IPS-18a (cell line): ENCODE measurements at regions not wholly inside any gene's neighbourhood (a gene's known extent, or its start where the extent isn't known, plus 50 kb on each side); places are given as distances from the start of the nearest gene placed in this dataset.

Experiments
- H3K27ac ChIP-seq: one replicate; pipeline ENCODE4 v1.5.1; 2013; ENCODE audit warnings: low read length
- H3K27me3 ChIP-seq: one replicate; pipeline ENCODE4 v1.6.1; 2013; ENCODE audit warnings: mild to moderate bottlenecking, low read length; ENCODE audit not compliant: control insufficient read depth, insufficient read depth
- H3K36me3 ChIP-seq: one replicate; pipeline ENCODE4 v1.6.1; 2013; ENCODE audit warnings: low read depth, low read length; ENCODE audit not compliant: control insufficient read depth
- H3K4me1 ChIP-seq: one replicate; pipeline ENCODE4 v1.6.1; 2013; ENCODE audit warnings: low read depth, low read length; ENCODE audit not compliant: control insufficient read depth
- H3K4me3 ChIP-seq: one replicate; pipeline ENCODE4 v1.5.1; 2013; ENCODE audit warnings: low read length
- H3K9ac ChIP-seq: one replicate; pipeline ENCODE4 v1.6.1; 2013; ENCODE audit warnings: mild to moderate bottlenecking, low read length, moderate library complexity
- H3K9me3 ChIP-seq: one replicate; pipeline ENCODE4 v1.6.1; 2013; ENCODE audit warnings: low read depth, low read length; ENCODE audit not compliant: control insufficient read depth

GRCh38 chr10:125284875-125285597 is 124.7 kb upstream of the CTBP2 start:
- Histone ChIP-seq H3K27me3 (no peaks in the 10 kb centered on the region), H3K4me3 (no peak overlapping the region), H3K9me3 (no peaks in the 10 kb centered on the region), H3K36me3 (no peaks in the 10 kb centered on the region), H3K9ac (no peak overlapping the region), H3K27ac (no peak overlapping the region), H3K4me1 (no peaks in the 10 kb centered on the region)

DNA sequence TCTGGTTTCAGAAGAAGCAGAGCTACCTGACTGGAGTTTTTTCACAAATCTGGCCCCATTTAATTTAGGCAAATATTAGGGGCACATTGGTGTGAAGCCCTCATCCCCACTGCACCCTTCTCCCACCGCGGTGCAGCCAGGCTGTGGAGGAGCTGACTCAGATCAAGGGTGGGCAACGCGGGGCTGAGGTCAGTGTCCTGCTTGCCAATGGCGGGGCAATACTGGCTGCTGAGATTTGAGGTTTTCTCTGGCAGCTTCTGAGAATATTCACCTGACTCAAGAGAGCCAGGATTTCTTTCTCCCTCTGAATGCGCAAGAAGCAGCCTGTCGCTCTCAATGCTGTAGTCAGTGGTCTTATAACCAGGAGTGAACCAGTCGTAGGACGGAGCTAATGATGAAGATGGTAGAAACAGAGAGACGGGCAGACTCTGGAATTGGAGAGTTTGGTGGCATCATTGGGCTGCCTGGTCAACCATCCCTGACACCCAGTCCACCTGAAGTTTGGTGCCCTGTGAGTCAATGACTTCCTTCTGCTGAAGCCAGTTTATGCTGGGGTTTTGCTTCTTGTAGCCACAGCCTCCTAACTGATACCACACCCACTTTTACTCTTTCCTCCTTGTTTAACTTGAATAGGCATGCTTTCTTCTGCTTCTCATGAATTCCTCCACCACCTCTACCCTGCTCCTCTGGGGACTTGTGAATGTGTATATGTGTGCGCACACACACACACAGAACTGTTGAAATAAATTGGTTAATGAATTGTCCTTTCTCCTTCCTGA is 123.7 kb upstream of the CTBP2 start:
- no peaks in the 10 kb centered on the region for H3K36me3 ChIP-seq
- H3K4me3 ChIP-seq, result no peak overlapping the region
- no peaks in the 10 kb centered on the region for H3K27me3 ChIP-seq
- H3K9ac ChIP-seq, result no peak overlapping the region
- H3K9me3 ChIP-seq, result no peaks in the 10 kb centered on the region
- H3K27ac ChIP-seq, result no peak overlapping the region
- no peaks in the 10 kb centered on the region for H3K4me1 ChIP-seq

DNA sequence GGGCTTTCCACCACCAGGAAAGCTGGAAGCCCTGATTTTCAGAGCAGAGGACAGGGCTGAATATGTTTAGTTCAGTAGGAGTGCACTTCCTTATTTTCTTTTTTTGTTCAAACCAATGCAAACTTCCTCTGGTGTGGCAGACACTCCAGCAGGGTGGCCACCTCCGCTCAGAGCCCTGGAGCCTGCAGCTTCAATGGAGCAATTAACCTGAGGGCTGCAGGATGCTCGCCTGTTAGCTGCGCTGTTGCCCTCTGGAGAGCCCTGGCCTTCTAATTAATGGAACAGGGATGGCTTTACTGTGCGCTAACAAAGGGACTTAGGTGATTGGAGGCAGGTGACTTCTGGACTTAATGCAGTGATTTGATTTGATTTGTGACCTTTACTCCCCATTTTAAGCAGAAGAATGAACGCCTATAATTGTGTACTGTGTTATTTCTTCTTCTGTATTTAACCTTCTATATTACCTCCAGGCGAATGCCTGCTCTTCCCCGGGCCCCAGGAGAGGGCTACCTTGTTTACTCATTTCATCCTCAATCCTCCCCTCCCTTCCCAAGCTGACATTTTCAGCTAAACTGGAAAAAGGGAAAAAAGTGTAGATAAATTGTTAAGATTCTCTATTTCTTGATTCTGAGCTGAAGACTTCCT is 123.0 kb upstream of the CTBP2 start:
- Histone ChIP-seq H3K27me3 (no peaks in the 10 kb centered on the region), H3K4me1 (no peaks in the 10 kb centered on the region), H3K36me3 (no peaks in the 10 kb centered on the region), H3K9ac (no peak overlapping the region), H3K9me3 (no peaks in the 10 kb centered on the region), H3K27ac (no peak overlapping the region), H3K4me3 (no peak overlapping the region)

DNA sequence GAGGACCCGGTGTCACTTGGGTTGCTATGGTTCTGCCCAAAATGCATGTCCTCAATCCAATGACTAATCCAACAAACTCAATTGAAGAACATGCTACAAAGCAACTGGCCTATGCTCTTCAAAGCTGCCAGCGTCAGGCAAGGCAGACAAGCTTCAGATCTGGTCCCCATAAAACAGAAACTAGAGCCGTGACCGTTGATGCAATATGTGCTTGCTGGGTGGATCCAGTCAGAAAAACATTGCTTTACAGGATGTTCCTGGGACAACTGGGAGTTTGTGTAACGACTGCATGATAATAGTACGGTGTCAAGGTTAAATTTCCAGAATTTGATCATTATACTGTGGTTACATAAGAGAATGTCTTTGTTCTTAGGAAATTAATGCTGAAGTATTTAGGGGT is 120.7 kb upstream of the CTBP2 start:
- Histone ChIP-seq H3K27ac (no peak overlapping the region), H3K4me3 (no peak overlapping the region), H3K9me3 (no peaks in the 10 kb centered on the region), H3K27me3 (no peaks in the 10 kb centered on the region), H3K4me1 (no peaks in the 10 kb centered on the region), H3K36me3 (no peaks in the 10 kb centered on the region), H3K9ac (no peak overlapping the region)

DNA sequence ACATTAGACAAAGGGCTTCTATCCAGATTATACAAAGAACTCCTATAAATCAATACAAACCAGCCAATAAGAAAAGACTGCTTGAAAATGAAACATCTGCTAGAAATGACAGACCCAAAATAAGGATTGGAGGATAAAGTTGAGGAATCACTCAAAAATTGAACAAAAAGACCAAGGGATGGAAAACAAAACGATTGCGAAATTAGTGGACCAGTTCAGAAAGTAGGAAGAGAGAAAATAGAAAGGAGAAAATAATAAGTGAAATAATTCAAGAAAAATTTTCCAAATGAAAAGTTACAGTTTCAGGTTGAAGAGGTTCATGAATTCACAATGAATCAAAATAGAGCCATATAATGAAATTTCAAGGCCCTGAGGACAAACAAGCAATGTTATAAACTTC is 115.8 kb upstream of the CTBP2 start:
- Histone ChIP-seq H3K9me3 (no peaks in the 10 kb centered on the region), H3K4me1 (no peaks in the 10 kb centered on the region), H3K27ac (no peak overlapping the region), H3K9ac (no peak overlapping the region), H3K36me3 (no peaks in the 10 kb centered on the region), H3K27me3 (no peaks in the 10 kb centered on the region), H3K4me3 (no peak overlapping the region)

DNA sequence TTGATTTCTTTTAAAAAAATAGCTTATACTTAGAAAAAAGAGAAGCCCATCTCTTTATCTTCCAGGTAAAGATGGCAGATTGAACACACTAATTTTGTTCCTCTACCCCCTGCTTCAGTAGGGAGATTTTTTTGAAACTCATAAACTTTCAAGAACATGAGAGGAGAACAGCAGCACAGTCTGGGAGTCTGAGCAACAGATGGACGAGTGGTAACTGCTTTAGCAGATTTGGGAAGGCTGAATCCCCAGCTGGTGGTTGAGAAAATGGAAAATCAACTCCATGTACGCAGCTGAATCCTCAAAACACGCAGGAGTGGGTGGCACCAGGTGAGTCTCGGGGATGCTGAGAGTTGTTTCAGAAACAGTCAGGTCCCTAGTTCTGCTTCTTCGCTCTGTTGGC is 114.6 kb upstream of the CTBP2 start:
- Histone ChIP-seq H3K9ac (no peak overlapping the region), H3K9me3 (no peaks in the 10 kb centered on the region), H3K4me1 (no peaks in the 10 kb centered on the region), H3K27ac (no peak overlapping the region), H3K4me3 (no peak overlapping the region), H3K36me3 (no peaks in the 10 kb centered on the region), H3K27me3 (no peaks in the 10 kb centered on the region)

DNA sequence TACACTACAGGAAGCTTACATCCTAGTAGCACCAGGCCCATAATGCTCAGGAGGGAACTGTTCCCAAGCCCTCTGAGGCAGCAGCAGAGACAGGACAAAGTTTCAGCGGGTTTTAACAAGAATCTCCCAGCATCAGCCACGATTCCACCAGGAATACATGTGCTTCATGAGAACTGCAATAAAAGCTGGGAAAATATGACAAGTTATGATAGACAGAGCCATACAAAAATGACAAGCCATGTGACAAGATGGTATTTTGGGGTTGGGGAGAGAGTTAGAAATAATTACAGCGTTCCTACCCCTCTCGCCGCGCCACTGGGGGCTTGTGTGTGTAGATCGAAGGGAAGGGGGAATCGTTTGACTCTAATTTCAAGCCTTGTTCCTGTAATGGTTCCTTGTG is 112.7 kb upstream of the CTBP2 start:
- Histone ChIP-seq H3K36me3 (no peaks in the 10 kb centered on the region), H3K27me3 (no peaks in the 10 kb centered on the region), H3K4me3 (no peak overlapping the region), H3K27ac (no peak overlapping the region), H3K9me3 (no peaks in the 10 kb centered on the region), H3K4me1 (no peaks in the 10 kb centered on the region), H3K9ac (no peak overlapping the region)

- Histone ChIP-seq H3K4me1 (no peaks in the 10 kb centered on the region), H3K27ac (no peak overlapping the region), H3K4me3 (no peak overlapping the region), H3K36me3 (no peaks in the 10 kb centered on the region), H3K9me3 (no peaks in the 10 kb centered on the region), H3K9ac (no peak overlapping the region), H3K27me3 (no peaks in the 10 kb centered on the region)
Observed at GRCh38 chr10:125269716-125270115, 109.4 kb upstream of the CTBP2 start.

GRCh38 chr10:125266966-125267365 is 106.6 kb upstream of the CTBP2 start:
- Histone ChIP-seq H3K9ac (no peak overlapping the region), H3K27ac (no peak overlapping the region), H3K36me3 (no peaks in the 10 kb centered on the region), H3K4me3 (no peak overlapping the region), H3K27me3 (no peaks in the 10 kb centered on the region), H3K4me1 (no peaks in the 10 kb centered on the region), H3K9me3 (no peaks in the 10 kb centered on the region)

- no peaks in the 10 kb centered on the region for H3K9me3 ChIP-seq
- no peak overlapping the region for H3K4me3 ChIP-seq
- H3K27me3 ChIP-seq, result no peaks in the 10 kb centered on the region
- H3K9ac ChIP-seq, result no peak overlapping the region
- H3K27ac ChIP-seq, result no peak overlapping the region
- no peaks in the 10 kb centered on the region for H3K36me3 ChIP-seq
- no peaks in the 10 kb centered on the region for H3K4me1 ChIP-seq
Observed at GRCh38 chr10:125266541-125266940, 106.2 kb upstream of the CTBP2 start.

DNA sequence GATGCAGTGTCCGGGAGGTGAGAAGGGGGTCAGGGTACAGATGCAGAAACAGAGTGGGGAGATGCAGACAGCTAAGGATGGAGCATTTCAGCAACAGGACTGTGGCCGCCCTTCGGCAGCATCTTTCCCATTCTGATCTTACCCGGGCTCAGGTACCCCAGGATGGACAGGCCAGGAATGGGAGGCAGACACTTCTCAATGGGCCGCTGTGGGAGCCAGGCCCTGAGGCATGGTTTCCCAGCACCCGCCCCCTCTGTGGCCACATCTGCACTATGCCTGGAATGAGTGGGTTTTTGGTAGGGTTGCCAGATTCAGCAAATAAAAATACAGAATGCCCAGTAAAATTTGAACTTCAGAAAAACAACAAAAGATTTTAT is 105.2 kb upstream of the CTBP2 start:
- Histone ChIP-seq H3K4me3 (no peak overlapping the region), H3K9me3 (no peaks in the 10 kb centered on the region), H3K27me3 (no peaks in the 10 kb centered on the region), H3K27ac (no peak overlapping the region), H3K36me3 (no peaks in the 10 kb centered on the region), H3K9ac (no peak overlapping the region), H3K4me1 (no peaks in the 10 kb centered on the region)
